Gastrocnemius medialis (tissue), 4 donors: ENCODE measurements at regions not wholly inside any gene's neighbourhood (a gene's known extent, or its start where the extent isn't known, plus 50 kb on each side); places are given as distances from the start of the nearest gene placed in this dataset.

Experiments used
- ATAC-seq, 2 donors: fragments of 150-250 bp; one replicate each; pipeline ENCODE4 v1.9.1; 2016
- DNase-seq, 2 donors: peaks; one replicate each; pipeline ENCODE4 v3.0.0-alpha.2; 2019
- H3K27ac ChIP-seq, 4 donors: fragments of 200-600 bp; sonication (generic); 1 replicate in 1 of 4; 2 replicates in 3 of 4; pipeline ENCODE4 v1.5.1; 2016 to 2018; ENCODE audit warnings: mild to moderate bottlenecking in 2 of 4, moderate library complexity in 1 of 4
- H3K27me3 ChIP-seq, 3 donors: fragments of 200-600 bp; sonication (generic) in 2 of 3; 1 replicate in 1 of 3; 2 replicates in 2 of 3; pipeline versions ENCODE4 v1.5.1 to v1.6.0; 2016 to 2019; ENCODE audit warnings: mild to moderate bottlenecking in 1 of 3, moderate library complexity in 1 of 3
- H3K36me3 ChIP-seq, 2 donors: fragments of 200-600 bp; sonication (generic) in 1 of 2; one replicate each; pipeline ENCODE4 v1.5.1; 2017 to 2018
- H3K4me1 ChIP-seq, 2 donors: fragments of 200-600 bp; sonication (generic) in 1 of 2; one replicate each; pipeline ENCODE4 v1.5.1; 2016 to 2017; ENCODE audit warnings: mild to moderate bottlenecking in 2 of 2
- H3K4me3 ChIP-seq, 4 donors: fragments of 200-600 bp; sonication (generic) in 3 of 4; 1 replicate in 1 of 4; 2 replicates in 3 of 4; pipeline ENCODE4 v1.5.1; 2016 to 2019; ENCODE audit warnings: mild to moderate bottlenecking in 2 of 4
- H3K9me3 ChIP-seq, 3 donors: fragments of 200-600 bp; sonication (generic) in 2 of 3; 1 replicate in 1 of 3; 2 replicates in 2 of 3; pipeline ENCODE4 v1.5.1; 2016 to 2019
- POLR2A ChIP-seq, 2 donors: fragments of 450-650 bp; IDR thresholded peaks; one replicate each; pipeline ENCODE4 v1.6.1; 2017; ENCODE audit warnings: antibody characterized with exemption in 2 of 2, mild to moderate bottlenecking in 2 of 2, moderate library complexity in 2 of 2
- in situ Hi-C, 4 donors: fragments of 200-750 bp; cut with MboI; loops; one replicate each; pipeline versions ENCODE4 v1.15.0 to v1.8.0; 2017; ENCODE audit warnings: low sequenced_read_pairs in 4 of 4
- intact Hi-C: fragments of 100-400 bp; cut with DNase I; formaldehyde crosslinking; loops from one replicate; pipeline ENCODE4 v1.15.1; 2023; ENCODE audit warnings: low total_unique reads
- TF ChIP-seq, protein P1 (sequence below), 5 experiments: fragments of 450-650 bp in 3 of 5; fragments of 200-600 bp in 2 of 5; sonication (generic) in 2 of 5; IDR thresholded peaks in 4 of 5; conservative IDR thresholded peaks in 1 of 5; 1 replicate in 4 of 5; 2 replicates in 1 of 5; pipeline ENCODE4 v1.5.1; 2016 to 2019; ENCODE audit warnings: antibody characterized with exemption in 5 of 5, mild to moderate bottlenecking in 3 of 5, moderate library complexity in 3 of 5

DNA sequence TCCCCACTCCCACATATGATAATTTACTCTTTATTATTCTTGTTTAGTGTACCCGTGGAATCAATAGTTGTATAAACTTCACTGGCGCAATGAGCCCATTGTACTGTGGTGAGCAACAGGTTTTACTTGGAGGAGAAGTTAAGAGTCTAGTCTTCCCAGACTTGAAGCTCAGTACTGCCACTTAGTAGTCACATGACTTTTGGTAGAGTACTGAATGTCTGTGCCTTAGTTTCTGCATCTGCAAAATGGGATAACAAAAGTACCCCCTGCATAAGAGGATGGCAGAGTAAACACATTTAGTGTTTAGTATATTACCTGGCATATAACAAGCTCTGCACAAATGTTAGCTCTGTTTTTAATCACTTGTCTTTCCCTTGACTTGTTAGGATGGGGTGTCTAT, 375.5 kb downstream of the VRK1 start:
- in situ Hi-C loops (no loop called here), intact Hi-C loops (no loop called here)
- H3K9me3 ChIP-seq: no peaks in the 10 kb centered on the region
- H3K36me3 ChIP-seq: no peaks in the 10 kb centered on the region
- H3K4me1 ChIP-seq: no peaks in the 10 kb centered on the region
- no peak overlapping the region for H3K4me3 ChIP-seq
- ATAC-seq (no peak), DNase-seq (no peak)
- H3K27me3 ChIP-seq: no peaks in the 10 kb centered on the region
- H3K27ac ChIP-seq: no peak overlapping the region
- TF ChIP-seq, protein P1, sequence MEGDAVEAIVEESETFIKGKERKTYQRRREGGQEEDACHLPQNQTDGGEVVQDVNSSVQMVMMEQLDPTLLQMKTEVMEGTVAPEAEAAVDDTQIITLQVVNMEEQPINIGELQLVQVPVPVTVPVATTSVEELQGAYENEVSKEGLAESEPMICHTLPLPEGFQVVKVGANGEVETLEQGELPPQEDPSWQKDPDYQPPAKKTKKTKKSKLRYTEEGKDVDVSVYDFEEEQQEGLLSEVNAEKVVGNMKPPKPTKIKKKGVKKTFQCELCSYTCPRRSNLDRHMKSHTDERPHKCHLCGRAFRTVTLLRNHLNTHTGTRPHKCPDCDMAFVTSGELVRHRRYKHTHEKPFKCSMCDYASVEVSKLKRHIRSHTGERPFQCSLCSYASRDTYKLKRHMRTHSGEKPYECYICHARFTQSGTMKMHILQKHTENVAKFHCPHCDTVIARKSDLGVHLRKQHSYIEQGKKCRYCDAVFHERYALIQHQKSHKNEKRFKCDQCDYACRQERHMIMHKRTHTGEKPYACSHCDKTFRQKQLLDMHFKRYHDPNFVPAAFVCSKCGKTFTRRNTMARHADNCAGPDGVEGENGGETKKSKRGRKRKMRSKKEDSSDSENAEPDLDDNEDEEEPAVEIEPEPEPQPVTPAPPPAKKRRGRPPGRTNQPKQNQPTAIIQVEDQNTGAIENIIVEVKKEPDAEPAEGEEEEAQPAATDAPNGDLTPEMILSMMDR (IDR thresholded peaks at IDR 0.05 in 4 of 5, conservative IDR thresholded peaks at IDR 0.05 in 1 of 5): no peak
- no peak for TF ChIP-seq POLR2A (IDR thresholded peaks at IDR 0.05)

DNA sequence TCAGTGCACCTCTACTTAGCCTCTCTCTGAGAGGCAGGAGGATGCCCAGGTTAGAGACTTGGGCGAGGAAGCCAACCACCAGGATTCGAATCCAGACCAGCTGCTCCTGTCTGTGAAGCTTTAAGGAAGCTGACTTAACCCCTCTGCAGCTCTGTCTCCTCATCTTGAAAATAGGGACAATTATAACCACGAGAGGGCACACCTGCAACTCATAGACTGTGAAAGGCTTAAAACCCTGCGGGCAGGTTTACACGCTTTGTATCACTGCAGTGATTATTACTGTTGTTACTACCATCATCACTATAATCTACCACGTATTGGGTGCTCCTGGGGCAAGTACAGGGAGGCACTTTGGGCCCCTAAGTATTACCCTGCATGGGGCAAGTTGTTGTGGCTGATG, 379.8 kb downstream of the VRK1 start:
- TF ChIP-seq POLR2A (IDR thresholded peaks at IDR 0.05): no peak
- TF ChIP-seq, protein P1 (IDR thresholded peaks at IDR 0.05 in 4 of 5, conservative IDR thresholded peaks at IDR 0.05 in 1 of 5): no peak
- intact Hi-C loops (no loop called here), in situ Hi-C loops (no loop called here)
- H3K27me3 ChIP-seq: no peaks in the 10 kb centered on the region
- no peaks in the 10 kb centered on the region for H3K9me3 ChIP-seq
- DNase-seq (no peak), ATAC-seq (no peak)
- H3K36me3 ChIP-seq: no peaks in the 10 kb centered on the region
- H3K4me1 ChIP-seq: no peaks in the 10 kb centered on the region
- no peak overlapping the region for H3K4me3 ChIP-seq
- no peak overlapping the region for H3K27ac ChIP-seq

DNA sequence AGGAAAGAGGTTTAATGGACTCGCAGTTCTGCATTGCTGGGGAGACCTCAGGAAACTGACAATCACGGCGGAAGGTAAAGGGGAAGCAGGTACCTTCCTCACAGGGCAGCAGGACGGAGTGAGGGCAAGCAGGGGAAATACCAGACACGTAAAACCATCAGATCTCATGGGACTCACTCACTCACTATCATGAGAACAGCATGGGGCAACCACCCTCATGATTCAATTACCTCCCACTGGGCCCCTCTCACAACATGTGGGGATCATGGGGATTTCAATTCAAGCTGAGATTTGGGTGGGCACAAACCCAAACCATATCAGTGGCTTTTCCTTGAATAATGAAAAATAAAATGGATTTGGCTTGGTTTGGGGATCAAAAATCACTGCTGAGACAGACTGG, 380.5 kb downstream of the VRK1 start:
- Histone ChIP-seq H3K27ac (no peak overlapping the region), H3K27me3 (no peaks in the 10 kb centered on the region), H3K9me3 (no peaks in the 10 kb centered on the region), H3K4me1 (no peaks in the 10 kb centered on the region), H3K4me3 (no peak overlapping the region), H3K36me3 (no peaks in the 10 kb centered on the region)
- in situ Hi-C loops: no loop called here
- TF ChIP-seq, protein P1 (IDR thresholded peaks at IDR 0.05 in 4 of 5, conservative IDR thresholded peaks at IDR 0.05 in 1 of 5): no peak
- TF ChIP-seq POLR2A (IDR thresholded peaks at IDR 0.05): no peak
- ATAC-seq (no peak), DNase-seq (no peak)
- intact Hi-C loops: no loop called here

DNA sequence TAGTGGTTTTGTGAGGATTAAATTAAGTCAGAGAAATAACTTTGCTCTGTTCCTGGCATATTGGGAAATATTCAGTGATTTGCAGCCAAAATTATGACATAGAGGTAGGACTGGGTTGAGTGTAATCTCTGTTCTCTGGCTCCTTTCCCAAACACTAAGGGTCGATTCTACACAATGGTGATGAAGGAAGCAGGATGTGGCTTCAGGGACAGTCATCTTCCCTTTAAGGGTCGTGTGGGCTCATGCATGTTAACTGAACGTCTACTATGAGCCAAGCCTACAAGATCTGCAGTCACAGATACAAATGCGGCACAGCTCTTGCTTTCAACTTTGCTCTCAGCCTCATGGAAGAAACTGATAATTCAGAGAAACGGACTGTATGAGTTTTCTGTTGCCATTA, 381.6 kb downstream of the VRK1 start:
- DNase-seq: no peak
- in situ Hi-C loops: no loop called here

DNA sequence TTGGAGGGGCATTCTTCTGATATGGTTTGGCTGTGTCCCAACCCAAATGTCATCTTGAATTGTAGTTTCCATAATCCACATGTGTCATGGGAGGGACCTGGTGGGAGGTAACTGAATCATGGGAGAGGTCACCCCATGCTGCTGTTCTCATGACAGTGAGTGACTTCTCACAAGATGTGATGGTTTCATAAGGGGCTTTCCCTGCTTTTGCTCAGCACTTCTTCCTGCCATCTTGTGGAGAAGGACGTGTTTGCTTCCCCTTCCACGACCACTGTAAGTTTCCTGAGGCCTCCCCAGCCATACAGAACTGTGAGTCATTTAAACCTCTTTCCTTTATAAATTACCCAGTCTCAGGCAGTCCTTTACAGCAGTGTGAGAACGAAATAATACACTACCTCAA, 382.4 kb downstream of the VRK1 start:
- TF ChIP-seq POLR2A (IDR thresholded peaks at IDR 0.05): no peak
- TF ChIP-seq, protein P1 (IDR thresholded peaks at IDR 0.05 in 4 of 5, conservative IDR thresholded peaks at IDR 0.05 in 1 of 5): no peak
- in situ Hi-C loops: no loop called here
- no peaks in the 10 kb centered on the region for H3K4me1 ChIP-seq
- H3K27ac ChIP-seq: no peak overlapping the region
- no peaks in the 10 kb centered on the region for H3K9me3 ChIP-seq
- no peaks in the 10 kb centered on the region for H3K36me3 ChIP-seq
- DNase-seq (no peak), ATAC-seq (no peak)
- intact Hi-C loops: no loop called here
- no peak overlapping the region for H3K4me3 ChIP-seq
- no peaks in the 10 kb centered on the region for H3K27me3 ChIP-seq

More for the DNA sequence above, 381.6 kb downstream of the VRK1 start:
- H3K4me3 ChIP-seq: no peak overlapping the region
- ATAC-seq: no peak
- H3K36me3 ChIP-seq: no peaks in the 10 kb centered on the region
- H3K9me3 ChIP-seq: no peaks in the 10 kb centered on the region
- intact Hi-C loops: no loop called here
- TF ChIP-seq, protein P1 (IDR thresholded peaks at IDR 0.05 in 4 of 5, conservative IDR thresholded peaks at IDR 0.05 in 1 of 5): no peak
- TF ChIP-seq POLR2A (IDR thresholded peaks at IDR 0.05): no peak
- H3K27ac ChIP-seq: no peak overlapping the region
- H3K27me3 ChIP-seq: no peaks in the 10 kb centered on the region
- no peaks in the 10 kb centered on the region for H3K4me1 ChIP-seq
